ENCODE measurements at regions not wholly inside any gene's neighbourhood (a gene's known extent, or its start where the extent isn't known, plus 50 kb on each side); places are given as distances from the start of the nearest gene placed in this dataset.
"Not testable (repeated sequence)": the region's sequence is repeated elsewhere in the genome, so short reads cannot be mapped to it uniquely, and the experiment has no call there.

GRCh38 chr16:18263046-18263445, 73.5 kb downstream of the NPIPA8 start:
- H3K4me3 ChIP-seq; FAIRE-seq; H3K4me2 ChIP-seq; DNase-seq (ENCODE audit: low read depth in 1 of 2, low spot score in 1 of 2); H3K27ac ChIP-seq; CTCF ChIA-PET; POLR2A ChIA-PET; H3K4me1 ChIP-seq; H3K9me3 ChIP-seq; ATAC-seq: not testable (repeated sequence)
- WGBS (ENCODE audit: missing lambda C conversion rate): 0% methylated on average over 1 of the region's 5 CpGs

GRCh38 chr16:18261848-18262247, 74.7 kb downstream of the NPIPA8 start:
- POLR2A ChIA-PET: not testable (repeated sequence)

GRCh38 chr16:18259496-18260176, 76.9 kb downstream of the NPIPA8 start:
- H3K9me3 ChIP-seq; H3K4me2 ChIP-seq; H3K27ac ChIP-seq; CTCF ChIA-PET; FAIRE-seq; H3K4me3 ChIP-seq; DNase-seq (ENCODE audit: low read depth in 1 of 2, low spot score in 1 of 2); H3K4me1 ChIP-seq; POLR2A ChIA-PET: not testable (repeated sequence)
- WGBS (ENCODE audit: missing lambda C conversion rate): 0% methylated on average over 5 of the region's 10 CpGs
- 0 out of 6 replicates have a peak, but pooled peaks of 1 of the 2 experiments have one; percentile 44 for ATAC-seq

More at GRCh38 chr16:18261848-18262247, 74.7 kb downstream of the NPIPA8 start:
- H3K9me3 ChIP-seq; H3K4me3 ChIP-seq; H3K27ac ChIP-seq; CTCF ChIA-PET; H3K4me1 ChIP-seq; FAIRE-seq; H3K4me2 ChIP-seq; ATAC-seq; DNase-seq (ENCODE audit: low read depth in 1 of 2, low spot score in 1 of 2): not testable (repeated sequence)
- 27% methylated on average over 2 of the region's 2 CpGs for WGBS (ENCODE audit: missing lambda C conversion rate)

- CTCF ChIA-PET; DNase-seq (ENCODE audit: low read depth in 1 of 2, low spot score in 1 of 2); H3K9me3 ChIP-seq; POLR2A ChIA-PET; H3K4me1 ChIP-seq; H3K4me3 ChIP-seq; H3K27ac ChIP-seq; H3K4me2 ChIP-seq; FAIRE-seq; ATAC-seq: not testable (repeated sequence)
- no CpG with 5 or more reads among the region's 5 CpGs for WGBS (ENCODE audit: missing lambda C conversion rate)
Observed at GRCh38 chr16:18252943-18253342, 83.6 kb downstream of the NPIPA8 start.

GRCh38 chr16:18230505-18230904, 106.0 kb downstream of the NPIPA8 start:
- POLR2A ChIA-PET: not testable (repeated sequence)

GRCh38 chr16:18222054-18223009, 114.2 kb downstream of the NPIPA8 start:
- CTCF ChIA-PET; DNase-seq (ENCODE audit: low read depth in 1 of 2, low spot score in 1 of 2); H3K4me1 ChIP-seq; H3K9me3 ChIP-seq; FAIRE-seq; ATAC-seq; H3K4me3 ChIP-seq; H3K4me2 ChIP-seq; H3K27ac ChIP-seq; POLR2A ChIA-PET: not testable (repeated sequence)
- 10% methylated on average over 10 of the region's 24 CpGs for WGBS (ENCODE audit: missing lambda C conversion rate)

More at GRCh38 chr16:18230505-18230904, 106.0 kb downstream of the NPIPA8 start:
- H3K27ac ChIP-seq; ATAC-seq; H3K4me2 ChIP-seq; H3K9me3 ChIP-seq; FAIRE-seq; H3K4me3 ChIP-seq; CTCF ChIA-PET; DNase-seq (ENCODE audit: low read depth in 1 of 2, low spot score in 1 of 2); H3K4me1 ChIP-seq: not testable (repeated sequence)
- 4% methylated on average over 7 of the region's 13 CpGs for WGBS (ENCODE audit: missing lambda C conversion rate)

- not testable (repeated sequence) for ATAC-seq
Observed at GRCh38 chr16:18217741-18218140, 118.8 kb downstream of the NPIPA8 start.

GRCh38 chr16:18216814-18217213, 119.7 kb downstream of the NPIPA8 start:
- ATAC-seq; H3K4me1 ChIP-seq; FAIRE-seq; CTCF ChIA-PET; H3K4me3 ChIP-seq; DNase-seq (ENCODE audit: low read depth in 1 of 2, low spot score in 1 of 2); H3K9me3 ChIP-seq; H3K27ac ChIP-seq; H3K4me2 ChIP-seq; POLR2A ChIA-PET: not testable (repeated sequence)
- 53% methylated on average over 7 of the region's 9 CpGs for WGBS (ENCODE audit: missing lambda C conversion rate)

More at GRCh38 chr16:18217741-18218140, 118.8 kb downstream of the NPIPA8 start:
- FAIRE-seq; CTCF ChIA-PET; POLR2A ChIA-PET; H3K4me1 ChIP-seq; H3K4me3 ChIP-seq; H3K4me2 ChIP-seq; H3K27ac ChIP-seq; DNase-seq (ENCODE audit: low read depth in 1 of 2, low spot score in 1 of 2); H3K9me3 ChIP-seq: not testable (repeated sequence)
- 27% methylated on average over 4 of the region's 9 CpGs for WGBS (ENCODE audit: missing lambda C conversion rate)

GRCh38 chr16:18213810-18214209, 122.7 kb downstream of the NPIPA8 start:
- not testable (repeated sequence) for DNase-seq (ENCODE audit: low read depth in 1 of 2, low spot score in 1 of 2); ATAC-seq; FAIRE-seq

GRCh38 chr16:18211505-18211904, 125.0 kb downstream of the NPIPA8 start:
- H3K4me2 ChIP-seq; DNase-seq (ENCODE audit: low read depth in 1 of 2, low spot score in 1 of 2); CTCF ChIA-PET; H3K27ac ChIP-seq; ATAC-seq; H3K4me1 ChIP-seq; FAIRE-seq; H3K9me3 ChIP-seq; H3K4me3 ChIP-seq; POLR2A ChIA-PET: not testable (repeated sequence)
- under 1% methylated on average over 4 of the region's 4 CpGs for WGBS (ENCODE audit: missing lambda C conversion rate)

More at GRCh38 chr16:18213810-18214209, 122.7 kb downstream of the NPIPA8 start:
- POLR2A ChIA-PET, H3K4me2 ChIP-seq, H3K27ac ChIP-seq, H3K4me3 ChIP-seq, H3K9me3 ChIP-seq, CTCF ChIA-PET, H3K4me1 ChIP-seq: not testable (repeated sequence)
- WGBS (ENCODE audit: missing lambda C conversion rate): 30% methylated on average over 4 of the region's 4 CpGs

GRCh38 chr16:18204786-18205185, 131.8 kb downstream of the NPIPA8 start:
- H3K27ac ChIP-seq; FAIRE-seq; H3K4me2 ChIP-seq; H3K4me1 ChIP-seq; DNase-seq (ENCODE audit: low read depth in 1 of 2, low spot score in 1 of 2); H3K9me3 ChIP-seq; H3K4me3 ChIP-seq; POLR2A ChIA-PET; CTCF ChIA-PET: not testable (repeated sequence)
- WGBS (ENCODE audit: missing lambda C conversion rate): no CpG with 5 or more reads among the region's 1 CpG
- 0 out of 6 replicates have a peak, but pooled peaks of 1 of the 2 experiments have one; percentile 43 for ATAC-seq
